ENCODE measurements at regions not wholly inside any gene's neighbourhood (a gene's known extent, or its start where the extent isn't known, plus 50 kb on each side); places are given as distances from the start of the nearest gene placed in this dataset.
"Not testable (repeated sequence)": the region's sequence is repeated elsewhere in the genome, so short reads cannot be mapped to it uniquely, and the experiment has no call there.

- no peak overlapping the region for H3K27ac ChIP-seq
- no peaks in the 10 kb centered on the region for H3K36me3 ChIP-seq
- no peaks in the 10 kb centered on the region for H3K27me3 ChIP-seq
- H3K9me3 ChIP-seq, result no peaks in the 10 kb centered on the region
- H3K4me1 ChIP-seq, result no peaks in the 10 kb centered on the region
- intact Hi-C loops (cut with DNase I; ENCODE audit: low total_unique reads), result no loop called here
- H3K4me3 ChIP-seq, result no peak overlapping the region
- DNase-seq (ENCODE audit: low spot score in 2 of 2), result peak in 1 of 2 donors; percentile 30
- TF ChIP-seq POLR2A (IDR thresholded peaks at IDR 0.05), result no peak
- no peak for TF ChIP-seq POLR2AphosphoS5 (IDR thresholded peaks at IDR 0.05)
- TF ChIP-seq CTCF (IDR thresholded peaks at IDR 0.05), result peak; percentile 60 to 72 (median 70)
These were observed 182.3 kb downstream of the FCRL5 start for GRCh38 chr1:157369808-157370521.

- H3K4me3 ChIP-seq; H3K36me3 ChIP-seq; H3K27ac ChIP-seq; H3K4me1 ChIP-seq; H3K27me3 ChIP-seq; DNase-seq (ENCODE audit: low spot score in 2 of 2); H3K9me3 ChIP-seq; intact Hi-C loops (cut with DNase I; ENCODE audit: low total_unique reads): not testable (repeated sequence)
These were observed 183.4 kb downstream of the FCRL5 start for GRCh38 chr1:157368941-157369340.

DNA sequence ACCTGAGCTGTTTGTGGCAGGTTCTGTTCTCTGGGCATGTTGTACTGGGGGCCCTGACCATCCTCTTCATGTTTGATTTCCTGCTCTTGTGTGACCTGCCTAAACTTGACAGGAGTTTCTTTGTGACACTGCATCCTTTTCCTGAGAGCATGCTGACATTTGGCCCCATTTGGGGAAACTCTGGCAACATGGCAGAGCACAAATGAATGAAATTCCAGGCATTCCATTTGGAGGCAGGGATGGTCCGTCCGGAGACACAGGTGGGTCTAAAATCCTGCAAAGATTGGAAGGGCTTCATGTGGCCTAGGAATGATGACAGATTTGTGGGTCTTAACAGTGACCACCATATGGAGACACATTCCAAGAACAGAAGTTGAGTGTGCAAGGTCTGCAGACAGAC, 184.0 kb downstream of the FCRL5 start:
- no peaks in the 10 kb centered on the region for H3K36me3 ChIP-seq
- no peaks in the 10 kb centered on the region for H3K4me1 ChIP-seq
- H3K27ac ChIP-seq, result no peak overlapping the region
- no peak overlapping the region for H3K4me3 ChIP-seq
- no peaks in the 10 kb centered on the region for H3K27me3 ChIP-seq
- TF ChIP-seq CTCF (IDR thresholded peaks at IDR 0.05) (no peak), POLR2AphosphoS5 (IDR thresholded peaks at IDR 0.05) (no peak), POLR2A (IDR thresholded peaks at IDR 0.05) (no peak)
- intact Hi-C loops (cut with DNase I; ENCODE audit: low total_unique reads), result no loop called here
- no peak for DNase-seq (ENCODE audit: low spot score in 2 of 2)
- H3K9me3 ChIP-seq, result no peaks in the 10 kb centered on the region

GRCh38 chr1:157367870-157368269, 184.4 kb downstream of the FCRL5 start:
- no peaks in the 10 kb centered on the region for H3K36me3 ChIP-seq
- H3K9me3 ChIP-seq, result no peaks in the 10 kb centered on the region
- H3K27me3 ChIP-seq, result no peaks in the 10 kb centered on the region
- intact Hi-C loops (cut with DNase I; ENCODE audit: low total_unique reads), result no loop called here
- no peak for DNase-seq (ENCODE audit: low spot score in 2 of 2)
- H3K4me3 ChIP-seq, result no peak overlapping the region
- no peaks in the 10 kb centered on the region for H3K4me1 ChIP-seq
- no peak overlapping the region for H3K27ac ChIP-seq
- TF ChIP-seq POLR2A (IDR thresholded peaks at IDR 0.05) (no peak), CTCF (IDR thresholded peaks at IDR 0.05) (no peak), POLR2AphosphoS5 (IDR thresholded peaks at IDR 0.05) (no peak)

- no peak for TF ChIP-seq POLR2AphosphoS5 (IDR thresholded peaks at IDR 0.05)
- no peak for TF ChIP-seq CTCF (IDR thresholded peaks at IDR 0.05)
- no peak for TF ChIP-seq POLR2A (IDR thresholded peaks at IDR 0.05)
- intact Hi-C loops (cut with DNase I; ENCODE audit: low total_unique reads), result no loop called here
- no peak for DNase-seq (ENCODE audit: low spot score in 2 of 2)
These were observed 185.1 kb downstream of the FCRL5 start for GRCh38 chr1:157367091-157367739.

More at GRCh38 chr1:157367091-157367739, 185.1 kb downstream of the FCRL5 start:
- H3K36me3 ChIP-seq, result no peaks in the 10 kb centered on the region
- no peak overlapping the region for H3K27ac ChIP-seq
- H3K4me3 ChIP-seq, result no peak overlapping the region
- no peaks in the 10 kb centered on the region for H3K27me3 ChIP-seq
- H3K4me1 ChIP-seq, result no peaks in the 10 kb centered on the region
- H3K9me3 ChIP-seq, result no peaks in the 10 kb centered on the region

Data from breast epithelium (tissue), 4 donors.